Common myeloid progenitor, CD34-positive (primary cell): ENCODE measurements at regions not wholly inside any gene's neighbourhood (a gene's known extent, or its start where the extent isn't known, plus 50 kb on each side); places are given as distances from the start of the nearest gene placed in this dataset.

Experiments used
- CTCF ChIA-PET: fragments of 350-600 bp; sonication (Branson Sonifier 250); formaldehyde crosslinking; loops from one replicate; lab custom pipeline; 2021; ENCODE audit warnings: antibody characterized with exemption; lab: Charles Lee
- POLR2A ChIA-PET: fragments of 350-600 bp; sonication (Branson Sonifier 250); formaldehyde crosslinking; loops from one replicate; lab custom pipeline; 2021; ENCODE audit warnings: antibody characterized with exemption; lab: Charles Lee
- DNase-seq, 3 donors: peaks; one replicate each; pipeline versions ENCODE4 v3.0.0 to v3.0.0-alpha.2; 2013
- H3K27ac ChIP-seq, 2 experiments: 1 replicate in 1 of 2; 2 replicates in 1 of 2; pipeline ENCODE4 v1.7.0; 2013; ENCODE audit warnings: inconsistent platforms in 2 of 2, low read length in 2 of 2, mild to moderate bottlenecking in 2 of 2, low read depth in 1 of 2, moderate library complexity in 1 of 2; ENCODE audit not compliant: severe bottlenecking in 2 of 2, insufficient read depth in 1 of 2, poor library complexity in 1 of 2
- H3K27me3 ChIP-seq, 5 experiments: replicated peaks in 2 of 5; 1 replicate in 3 of 5; 2 replicates in 2 of 5; pipeline versions ENCODE4 v1.6.1 to v1.7.0; 2013; ENCODE audit warnings: low read length in 4 of 5, mild to moderate bottlenecking in 2 of 5, moderate library complexity in 2 of 5, inconsistent platforms in 1 of 5; ENCODE audit not compliant: insufficient read depth in 5 of 5, control insufficient read depth in 4 of 5
- H3K36me3 ChIP-seq, 4 experiments: 1 replicate in 2 of 4; 2 replicates in 2 of 4; pipeline versions ENCODE4 v1.6.1 to v1.7.0; 2013; ENCODE audit warnings: low read length in 3 of 4, control low read depth in 1 of 4, mild to moderate bottlenecking in 1 of 4; ENCODE audit not compliant: control insufficient read depth in 4 of 4, insufficient read depth in 4 of 4
- H3K4me1 ChIP-seq, 4 experiments: 1 replicate in 3 of 4; 2 replicates in 1 of 4; pipeline versions ENCODE4 v1.6.1 to v1.7.1; 2013; ENCODE audit warnings: low read length in 3 of 4, mild to moderate bottlenecking in 3 of 4, control low read depth in 1 of 4, inconsistent platforms in 1 of 4, moderate library complexity in 1 of 4; ENCODE audit not compliant: control insufficient read depth in 4 of 4, insufficient read depth in 4 of 4; ENCODE audit errors: control extremely low read depth in 1 of 4
- H3K4me3 ChIP-seq, 7 experiments: 1 replicate in 4 of 7; 2 replicates in 3 of 7; pipeline versions ENCODE4 v1.5.1 to v1.7.0; 2013; ENCODE audit warnings: mild to moderate bottlenecking in 7 of 7, low read length in 6 of 7, moderate library complexity in 6 of 7, inconsistent platforms in 2 of 7, low read depth in 2 of 7, control low read depth in 1 of 7; ENCODE audit not compliant: insufficient read depth in 4 of 7, control insufficient read depth in 1 of 7; ENCODE audit errors: extremely low read depth in 1 of 7
- H3K9me3 ChIP-seq, 5 experiments: 1 replicate in 4 of 5; 2 replicates in 1 of 5; pipeline versions ENCODE4 v1.6.1 to v1.7.1; 2013; ENCODE audit warnings: low read length in 4 of 5, mild to moderate bottlenecking in 2 of 5, inconsistent platforms in 1 of 5, low read depth in 1 of 5, moderate library complexity in 1 of 5; ENCODE audit not compliant: control insufficient read depth in 4 of 5, insufficient read depth in 2 of 5; ENCODE audit errors: control extremely low read depth in 1 of 5
- WGBS: methylation state at CpG from one replicate; pipeline ENCODE4 v1.1.5; 2013; ENCODE audit not compliant: insufficient coverage; 5-methylcytosine and 5-hydroxymethylcytosine counted together

- POLR2A ChIA-PET, result no interaction called here
Measured at GRCh38 chr4:14614840-14615239, 387.4 kb upstream of the CPEB2 start.

GRCh38 chr4:14615671-14616070, 386.6 kb upstream of the CPEB2 start:
- DNase-seq, result no peak
- ChIA-PET CTCF (no interaction called here), POLR2A (no interaction called here)
- WGBS, result 47% methylated on average over 3 of the region's 3 CpGs
- Histone ChIP-seq H3K36me3 (no peaks in the 10 kb centered on the region), H3K9me3 (no peaks in the 10 kb centered on the region), H3K27ac (no peak overlapping the region), H3K4me1 (no peaks in the 10 kb centered on the region), H3K27me3 (no peaks in the 10 kb centered on the region), H3K4me3 (no peak overlapping the region)

More at GRCh38 chr4:14614840-14615239, 387.4 kb upstream of the CPEB2 start:
- H3K27ac ChIP-seq, result no peak overlapping the region
- no peak overlapping the region for H3K4me3 ChIP-seq
- no peaks in the 10 kb centered on the region for H3K9me3 ChIP-seq
- H3K27me3 ChIP-seq, result no peaks in the 10 kb centered on the region
- no peaks in the 10 kb centered on the region for H3K4me1 ChIP-seq
- no peaks in the 10 kb centered on the region for H3K36me3 ChIP-seq
- CTCF ChIA-PET, result interaction anchor here (0.6 kb wide), 2 partner anchors 26 to 1420 kb away, joined by 3 read pairs; no protein-coding TSS in a partner anchor
- no peak for DNase-seq
- 100% methylated on average over 3 of the region's 4 CpGs for WGBS

DNA sequence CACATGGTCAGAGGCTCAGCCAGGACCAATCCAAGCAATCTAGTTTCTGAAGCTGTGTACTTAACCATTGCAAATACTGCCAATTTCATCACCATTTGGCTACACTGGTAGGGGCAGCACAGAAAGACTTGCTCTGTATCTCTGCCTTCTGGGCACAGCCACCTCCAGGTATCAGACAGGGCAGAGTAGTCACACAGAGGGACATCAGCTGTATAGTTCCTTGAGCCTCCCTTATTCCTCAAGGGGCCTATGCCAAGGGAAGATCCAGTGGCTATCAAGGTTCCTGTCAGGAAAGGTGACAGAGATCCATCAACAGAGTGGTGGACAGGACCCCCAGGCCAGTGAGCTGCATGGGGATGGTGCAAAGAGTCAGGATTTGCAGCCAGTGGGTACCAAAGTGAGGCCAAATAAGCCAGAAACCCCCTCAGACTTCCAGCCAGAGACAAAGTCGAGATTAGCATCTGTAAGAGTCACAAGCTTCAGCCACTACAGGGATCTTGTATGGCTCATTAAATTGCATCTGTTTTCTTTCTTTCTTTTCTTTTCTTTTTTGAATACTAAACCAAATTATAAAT, 381.6 kb upstream of the CPEB2 start:
- no peaks in the 10 kb centered on the region for H3K36me3 ChIP-seq
- no peaks in the 10 kb centered on the region for H3K27me3 ChIP-seq
- CTCF ChIA-PET, result no interaction called here
- no peak overlapping the region for H3K27ac ChIP-seq
- DNase-seq, result no peak
- H3K9me3 ChIP-seq, result no peaks in the 10 kb centered on the region
- no peaks in the 10 kb centered on the region for H3K4me1 ChIP-seq
- WGBS, result 86% methylated on average over 1 of the region's 1 CpG
- H3K4me3 ChIP-seq, result no peak overlapping the region
- POLR2A ChIA-PET, result no interaction called here

DNA sequence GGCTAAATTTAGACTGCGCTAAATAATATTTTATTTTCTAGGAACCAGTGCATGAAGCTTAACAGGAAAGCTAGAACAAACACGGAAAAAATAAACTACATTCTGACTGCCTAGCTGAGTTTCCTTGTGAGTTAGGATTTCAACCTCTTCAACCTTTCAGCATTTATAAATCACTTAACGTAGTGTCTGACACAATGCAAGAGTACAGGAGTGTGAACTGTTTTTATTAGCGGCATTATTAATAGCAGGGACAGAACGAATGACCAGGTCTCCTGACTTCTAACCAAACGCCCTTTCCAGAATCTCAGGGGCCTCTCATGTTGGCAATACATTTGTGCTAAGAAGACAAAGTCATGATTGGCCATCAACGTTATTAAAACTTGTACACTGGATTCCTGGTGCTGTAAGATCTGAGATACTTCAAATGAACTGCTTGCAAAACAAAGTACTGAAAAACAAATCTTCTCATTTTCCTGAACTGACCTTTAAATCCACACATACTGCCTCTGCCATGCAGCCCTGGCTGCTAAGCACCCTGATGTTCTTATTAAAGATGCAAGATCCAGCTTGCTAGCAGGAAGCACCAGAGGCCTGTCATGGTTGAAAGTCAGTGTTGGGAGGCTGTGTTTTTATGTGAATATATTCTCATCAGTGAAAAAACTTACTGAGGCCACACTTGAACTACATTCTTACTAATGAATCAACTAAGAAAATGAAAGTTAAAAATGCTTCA, 380.4 kb upstream of the CPEB2 start:
- H3K4me1 ChIP-seq, result no peaks in the 10 kb centered on the region
- POLR2A ChIA-PET, result no interaction called here
- no peak overlapping the region for H3K4me3 ChIP-seq
- no peaks in the 10 kb centered on the region for H3K9me3 ChIP-seq
- no peaks in the 10 kb centered on the region for H3K36me3 ChIP-seq
- no peaks in the 10 kb centered on the region for H3K27me3 ChIP-seq
- no peak overlapping the region for H3K27ac ChIP-seq
- CTCF ChIA-PET, result no interaction called here
- 98% methylated on average over 6 of the region's 7 CpGs for WGBS
- no peak for DNase-seq

DNA sequence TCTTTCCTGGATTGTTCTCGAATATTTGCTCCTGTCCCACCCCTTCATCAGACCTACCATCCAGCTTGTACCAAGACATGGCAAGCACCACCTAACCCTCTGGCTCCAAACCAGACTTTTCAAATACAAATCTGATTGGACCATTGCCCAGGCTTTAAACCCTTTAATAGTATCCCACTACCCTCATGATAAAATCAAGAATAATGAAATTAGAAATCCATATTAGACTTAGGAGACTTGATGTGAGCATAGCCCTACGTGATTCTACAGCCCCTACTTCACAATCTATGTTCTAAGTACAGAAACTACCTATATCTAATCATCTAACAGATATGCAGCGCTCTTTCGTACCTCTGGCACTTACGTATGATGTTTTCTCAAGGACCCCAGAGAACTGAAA, 375.2 kb upstream of the CPEB2 start:
- Histone ChIP-seq H3K4me1 (no peaks in the 10 kb centered on the region), H3K27me3 (no peaks in the 10 kb centered on the region), H3K9me3 (no peaks in the 10 kb centered on the region), H3K36me3 (no peaks in the 10 kb centered on the region), H3K27ac (no peak overlapping the region), H3K4me3 (no peak overlapping the region)
- no peak for DNase-seq
- ChIA-PET POLR2A (no interaction called here), CTCF (no interaction called here)
- 100% methylated on average over 1 of the region's 5 CpGs for WGBS

- Histone ChIP-seq H3K27ac (no peak overlapping the region), H3K4me3 (no peak overlapping the region), H3K4me1 (no peaks in the 10 kb centered on the region), H3K9me3 (peaks cover 0 to 4% (median 2%) of the 10 kb centered on the region in 5 experiments), H3K36me3 (no peaks in the 10 kb centered on the region), H3K27me3 (no peaks in the 10 kb centered on the region)
- DNase-seq, result no peak
- ChIA-PET CTCF (no interaction called here), POLR2A (no interaction called here)
Measured at GRCh38 chr4:14631806-14632440, 370.4 kb upstream of the CPEB2 start.

GRCh38 chr4:14636563-14636962, 365.7 kb upstream of the CPEB2 start:
- Histone ChIP-seq H3K36me3 (no peaks in the 10 kb centered on the region), H3K9me3 (peaks cover 0 to 4% (median 2%) of the 10 kb centered on the region in 5 experiments), H3K4me3 (no peak overlapping the region), H3K4me1 (no peaks in the 10 kb centered on the region), H3K27ac (no peak overlapping the region), H3K27me3 (no peaks in the 10 kb centered on the region)
- CTCF ChIA-PET, result no interaction called here
- POLR2A ChIA-PET, result no interaction called here
- no peak for DNase-seq
